Activated CD4-positive, alpha-beta memory T cell treated with anti-CD3 and anti-CD28 coated beads for 36 hours (primary cell): ENCODE measurements at regions not wholly inside any gene's neighbourhood (a gene's known extent, or its start where the extent isn't known, plus 50 kb on each side); places are given as distances from the start of the nearest gene placed in this dataset.
A peak's percentile ranks its signal among the peaks of the same experiment; 100 is the strongest.
"Not testable (repeated sequence)": the region's sequence is repeated elsewhere in the genome, so short reads cannot be mapped to it uniquely, and the experiment has no call there.

Experiments used
- CTCF ChIA-PET: fragments of 350-600 bp; sonication (Branson Sonifier 250); formaldehyde crosslinking; loops from one replicate; lab custom pipeline; 2021; ENCODE audit warnings: antibody characterized with exemption, inconsistent platforms; lab: Charles Lee
- POLR2A ChIA-PET: fragments of 350-600 bp; sonication (Branson Sonifier 250); formaldehyde crosslinking; loops from one replicate; lab custom pipeline; 2021; ENCODE audit warnings: antibody characterized with exemption; lab: Charles Lee
- DNase-seq: peaks from one replicate; pipeline ENCODE4 v3.0.0-alpha.2; 2020
- H3K27ac Mint-ChIP-seq: one replicate; pipeline ENCODE4 v1.8.0; 2021; ENCODE audit warnings: mixed read lengths
- H3K27me3 Mint-ChIP-seq: one replicate; pipeline ENCODE4 v1.8.0; 2021; ENCODE audit warnings: mixed read lengths
- H3K36me3 Mint-ChIP-seq: one replicate; pipeline ENCODE4 v1.8.0; 2021; ENCODE audit warnings: mixed read lengths
- H3K4me1 Mint-ChIP-seq: one replicate; pipeline ENCODE4 v1.8.0; 2021; ENCODE audit warnings: low read depth, mixed read lengths
- H3K4me3 Mint-ChIP-seq: one replicate; pipeline ENCODE4 v1.8.0; 2021; ENCODE audit warnings: mild to moderate bottlenecking, mixed read lengths
- H3K9me3 Mint-ChIP-seq: one replicate; pipeline ENCODE4 v1.8.0; 2021; ENCODE audit warnings: mixed read lengths
- intact Hi-C: fragments of 100-400 bp; cut with micrococcal nuclease; formaldehyde crosslinking; loops from one replicate; pipeline ENCODE4 v1.15.1; 2023

GRCh38 chr6:105537981-105538578 is 135.2 kb upstream of the PREP start:
- no peaks in the 10 kb centered on the region for H3K9me3 Mint-ChIP-seq
- no peak overlapping the region for H3K4me3 Mint-ChIP-seq
- POLR2A ChIA-PET, result no interaction called here
- CTCF ChIA-PET, result no interaction called here
- H3K4me1 Mint-ChIP-seq, result no peaks in the 10 kb centered on the region
- no peaks in the 10 kb centered on the region for H3K27me3 Mint-ChIP-seq
- intact Hi-C loops, result no loop called here
- H3K27ac Mint-ChIP-seq, result no peak overlapping the region
- no peaks in the 10 kb centered on the region for H3K36me3 Mint-ChIP-seq
- no peak for DNase-seq

GRCh38 chr6:105536961-105537360 is 134.1 kb upstream of the PREP start:
- no peaks in the 10 kb centered on the region for H3K36me3 Mint-ChIP-seq
- peaks cover 1% of the 10 kb centered on the region for H3K27me3 Mint-ChIP-seq
- POLR2A ChIA-PET, result no interaction called here
- DNase-seq, result no peak
- H3K27ac Mint-ChIP-seq, result no peak overlapping the region
- CTCF ChIA-PET, result no interaction called here
- intact Hi-C loops, result no loop called here
- H3K4me3 Mint-ChIP-seq, result no peak overlapping the region
- H3K4me1 Mint-ChIP-seq, result no peaks in the 10 kb centered on the region
- no peaks in the 10 kb centered on the region for H3K9me3 Mint-ChIP-seq

- CTCF ChIA-PET, result interaction anchor here (1.0 kb wide), 1 partner anchor 102 kb away, joined by 3 read pairs; no protein-coding TSS in a partner anchor
- DNase-seq, result no peak
- H3K4me3 Mint-ChIP-seq, result no peak overlapping the region
- H3K4me1 Mint-ChIP-seq, result no peaks in the 10 kb centered on the region
- POLR2A ChIA-PET, result no interaction called here
- intact Hi-C loops, result no loop called here
- peaks cover 4% of the 10 kb centered on the region for H3K27me3 Mint-ChIP-seq
- no peak overlapping the region for H3K27ac Mint-ChIP-seq
- no peaks in the 10 kb centered on the region for H3K36me3 Mint-ChIP-seq
- no peaks in the 10 kb centered on the region for H3K9me3 Mint-ChIP-seq
Observed at GRCh38 chr6:105533301-105533700, 130.4 kb upstream of the PREP start.

GRCh38 chr6:105526225-105526872 is 123.5 kb upstream of the PREP start:
- DNase-seq, result no peak
- peaks cover 22% of the 10 kb centered on the region for H3K4me1 Mint-ChIP-seq
- peaks cover 2% of the 10 kb centered on the region for H3K9me3 Mint-ChIP-seq
- POLR2A ChIA-PET, result interaction anchor here (0.6 kb wide), 1 partner anchor 453 kb away, joined by 3 read pairs; no protein-coding TSS in a partner anchor
- H3K36me3 Mint-ChIP-seq, result no peaks in the 10 kb centered on the region
- CTCF ChIA-PET, result interaction anchor here (1.3 kb wide), 1 partner anchor 27 kb away, joined by 3 read pairs; no protein-coding TSS in a partner anchor
- no peak overlapping the region for H3K4me3 Mint-ChIP-seq
- intact Hi-C loops, result no loop called here
- H3K27me3 Mint-ChIP-seq, result peaks cover 3% of the 10 kb centered on the region
- no peak overlapping the region for H3K27ac Mint-ChIP-seq

- Mint-ChIP-seq H3K27ac (peak overlapping the region; percentile 30), H3K27me3 (peaks cover 2% of the 10 kb centered on the region), H3K4me3 (no peak overlapping the region), H3K9me3 (peaks cover 6% of the 10 kb centered on the region), H3K36me3 (no peaks in the 10 kb centered on the region), H3K4me1 (peaks cover 22% of the 10 kb centered on the region)
- intact Hi-C loops, result loop anchor here (1.0 to 2.0 kb wide), 2 partner anchors 38 to 79 kb away; no protein-coding TSS in a partner anchor
- POLR2A ChIA-PET, result no interaction called here
- DNase-seq, result peak; percentile 14
- CTCF ChIA-PET, result no interaction called here
Observed at GRCh38 chr6:105522626-105523322, 119.9 kb upstream of the PREP start.

DNA sequence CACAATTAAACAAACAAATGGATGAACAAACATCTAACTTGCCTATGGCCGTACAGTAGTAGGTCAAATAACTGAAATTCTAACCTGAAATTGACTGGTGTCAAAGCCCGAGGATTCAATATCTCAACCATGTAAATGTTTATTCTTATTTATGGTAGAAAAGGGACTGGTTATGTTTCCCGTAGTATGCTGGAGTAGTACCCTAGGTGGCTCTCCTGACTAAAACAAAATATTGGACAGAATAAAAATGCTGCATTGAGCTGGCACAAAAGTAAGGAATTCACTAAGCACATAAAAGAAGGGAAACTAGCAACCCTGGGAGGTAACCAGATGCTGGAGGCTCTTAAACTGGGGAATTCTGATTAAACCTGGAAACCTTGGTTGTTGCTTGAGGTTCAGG is 117.1 kb upstream of the PREP start:
- Mint-ChIP-seq H3K9me3 (peaks cover 4% of the 10 kb centered on the region), H3K36me3 (no peaks in the 10 kb centered on the region), H3K27me3 (peaks cover 5% of the 10 kb centered on the region), H3K4me1 (peaks cover 20% of the 10 kb centered on the region), H3K4me3 (no peak overlapping the region), H3K27ac (no peak overlapping the region)
- ChIA-PET POLR2A (no interaction called here), CTCF (no interaction called here)
- intact Hi-C loops, result no loop called here
- DNase-seq, result no peak

DNA sequence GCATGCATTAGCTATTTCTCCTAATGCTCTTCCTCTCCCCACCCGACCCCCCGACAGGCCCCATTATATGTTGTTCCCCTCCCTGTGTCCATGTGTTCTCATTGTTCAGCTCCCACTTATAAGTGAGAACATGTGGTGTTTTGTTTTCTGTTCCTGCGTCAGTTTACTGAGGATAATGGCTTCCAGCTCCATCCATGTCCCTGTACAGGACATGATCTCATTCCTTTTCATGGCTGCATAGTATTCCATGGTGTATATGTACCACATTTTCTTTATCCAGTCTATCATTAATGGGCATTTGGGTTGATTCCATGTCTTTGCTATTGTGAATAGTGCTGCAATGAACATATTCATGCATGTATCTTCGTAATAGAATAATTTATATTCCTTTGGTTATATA is 116.1 kb upstream of the PREP start:
- POLR2A ChIA-PET, H3K4me3 Mint-ChIP-seq, H3K36me3 Mint-ChIP-seq, H3K27ac Mint-ChIP-seq, H3K9me3 Mint-ChIP-seq, DNase-seq, CTCF ChIA-PET, intact Hi-C loops, H3K27me3 Mint-ChIP-seq: not testable (repeated sequence)
- peaks cover 16% of the 10 kb centered on the region for H3K4me1 Mint-ChIP-seq

DNA sequence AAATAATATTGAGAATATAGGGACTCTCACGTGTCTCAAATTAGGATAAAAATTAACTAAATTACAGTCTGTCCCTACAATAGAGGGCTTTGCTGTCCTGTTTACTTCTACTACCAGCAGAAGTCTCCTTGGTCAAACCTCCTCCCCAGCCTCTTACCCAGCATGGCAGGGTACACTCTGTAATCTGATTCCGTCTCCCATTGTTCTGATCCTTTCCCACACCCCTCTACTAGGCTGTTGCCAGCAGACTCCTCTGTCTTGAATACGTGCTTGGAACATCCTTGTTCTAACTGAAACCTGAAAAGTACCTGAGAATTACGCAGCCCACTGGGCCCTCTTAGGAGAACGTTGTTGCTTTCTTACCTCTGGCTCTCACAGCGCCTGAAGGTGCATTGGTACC is 112.2 kb upstream of the PREP start:
- CTCF ChIA-PET, result no interaction called here
- Mint-ChIP-seq H3K27ac (no peak overlapping the region), H3K4me3 (no peak overlapping the region), H3K4me1 (peaks cover 21% of the 10 kb centered on the region), H3K9me3 (peaks cover 4% of the 10 kb centered on the region), H3K36me3 (no peaks in the 10 kb centered on the region), H3K27me3 (peaks cover 7% of the 10 kb centered on the region)
- POLR2A ChIA-PET, result no interaction called here
- DNase-seq, result no peak
- intact Hi-C loops, result no loop called here

DNA sequence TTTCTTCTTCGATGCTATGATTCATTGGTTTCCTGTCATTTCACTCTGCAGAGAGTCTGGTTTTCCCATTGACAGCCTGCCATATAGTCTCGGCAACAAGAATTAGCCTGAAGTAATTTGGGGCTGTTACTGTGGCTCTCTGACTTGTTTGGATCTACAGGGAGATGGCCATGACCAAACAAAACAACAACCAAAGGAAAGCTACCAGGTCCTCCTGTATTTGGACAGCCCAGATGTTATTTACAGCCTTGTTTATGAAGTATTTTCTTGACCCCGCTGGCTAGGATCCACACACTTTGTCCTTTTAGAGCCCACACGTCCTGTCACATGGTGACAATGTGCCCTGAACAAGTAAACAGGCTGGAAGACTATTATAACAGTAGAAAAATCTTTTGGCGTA is 111.4 kb upstream of the PREP start:
- CTCF ChIA-PET, result no interaction called here
- intact Hi-C loops, result no loop called here

GRCh38 chr6:105511639-105512038 is 108.8 kb upstream of the PREP start:
- no peaks in the 10 kb centered on the region for H3K9me3 Mint-ChIP-seq
- intact Hi-C loops, result no loop called here
- ChIA-PET POLR2A (no interaction called here), CTCF (no interaction called here)
- no peaks in the 10 kb centered on the region for H3K36me3 Mint-ChIP-seq
- DNase-seq, result no peak
- no peak overlapping the region for H3K27ac Mint-ChIP-seq
- H3K4me1 Mint-ChIP-seq, result peaks cover 23% of the 10 kb centered on the region
- no peak overlapping the region for H3K4me3 Mint-ChIP-seq
- H3K27me3 Mint-ChIP-seq, result peaks cover 5% of the 10 kb centered on the region

More for the DNA sequence above, 111.4 kb upstream of the PREP start:
- Mint-ChIP-seq H3K4me1 (peaks cover 23% of the 10 kb centered on the region), H3K27me3 (peaks cover 9% of the 10 kb centered on the region), H3K9me3 (peaks cover 4% of the 10 kb centered on the region), H3K27ac (no peak overlapping the region), H3K4me3 (no peak overlapping the region), H3K36me3 (no peaks in the 10 kb centered on the region)
- DNase-seq, result no peak
- POLR2A ChIA-PET, result no interaction called here

GRCh38 chr6:105510746-105511145 is 107.9 kb upstream of the PREP start:
- POLR2A ChIA-PET, result no interaction called here
- H3K27me3 Mint-ChIP-seq, result peaks cover 5% of the 10 kb centered on the region
- peaks cover 23% of the 10 kb centered on the region for H3K4me1 Mint-ChIP-seq
- H3K4me3 Mint-ChIP-seq, result no peak overlapping the region
- H3K36me3 Mint-ChIP-seq, result no peaks in the 10 kb centered on the region
- intact Hi-C loops, result no loop called here
- CTCF ChIA-PET, result interaction anchor here (0.8 kb wide), 1 partner anchor 79 kb away, joined by 3 read pairs; no protein-coding TSS in a partner anchor
- no peak for DNase-seq
- H3K9me3 Mint-ChIP-seq, result no peaks in the 10 kb centered on the region
- H3K27ac Mint-ChIP-seq, result no peak overlapping the region

DNA sequence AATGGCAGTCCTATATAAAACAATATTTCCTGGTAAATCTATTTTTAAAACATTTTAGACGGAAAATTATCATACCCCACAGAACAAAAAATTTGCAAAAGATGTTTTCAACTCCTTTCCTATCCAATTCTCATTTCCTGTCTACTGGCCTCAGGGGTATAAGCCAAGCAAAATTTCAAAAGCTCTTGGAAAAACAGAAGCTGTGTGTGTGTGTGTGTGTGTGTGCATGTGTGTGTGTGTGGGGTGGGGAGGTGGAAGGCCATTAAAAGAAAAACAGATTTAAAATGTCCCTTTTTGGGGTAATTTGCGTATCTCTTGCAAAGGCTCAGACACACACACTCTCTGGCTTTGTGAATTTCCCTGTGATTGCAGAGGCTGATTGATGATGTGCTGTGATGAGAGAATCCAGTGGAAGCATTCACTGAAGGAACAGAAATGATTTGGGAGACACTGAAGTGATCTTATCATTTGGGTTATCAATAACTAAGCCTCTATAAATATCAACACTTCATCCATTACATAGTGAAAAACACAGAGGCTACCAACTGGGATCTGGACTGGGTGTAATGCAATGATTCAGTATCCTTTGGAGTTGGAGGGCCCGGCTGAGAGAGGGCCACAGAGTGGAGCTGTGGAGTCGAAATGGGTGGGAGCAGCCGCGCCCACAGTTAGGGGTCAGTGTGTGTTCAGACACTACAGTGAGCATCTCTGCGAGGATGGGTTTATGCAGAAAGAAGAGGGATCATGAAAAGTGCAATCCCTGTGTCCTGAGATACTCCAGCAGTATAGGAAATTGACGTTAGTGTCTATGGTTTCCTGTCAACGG is 106.8 kb upstream of the PREP start:
- intact Hi-C loops, result no loop called here
- peaks cover 5% of the 10 kb centered on the region for H3K27me3 Mint-ChIP-seq
- ChIA-PET CTCF (interaction anchor here (0.8 kb wide), 1 partner anchor 78 kb away, joined by 3 read pairs; no protein-coding TSS in a partner anchor), POLR2A (no interaction called here)
- no peaks in the 10 kb centered on the region for H3K9me3 Mint-ChIP-seq
- H3K4me3 Mint-ChIP-seq, result no peak overlapping the region
- no peaks in the 10 kb centered on the region for H3K36me3 Mint-ChIP-seq
- peaks cover 23% of the 10 kb centered on the region for H3K4me1 Mint-ChIP-seq
- H3K27ac Mint-ChIP-seq, result no peak overlapping the region
- no peak for DNase-seq
